HUES48 (cell line): ENCODE measurements at regions not wholly inside any gene's neighbourhood (a gene's known extent, or its start where the extent isn't known, plus 50 kb on each side); places are given as distances from the start of the nearest gene placed in this dataset.
A peak's percentile ranks its signal among the peaks of the same experiment; 100 is the strongest.

Source experiments
- H3K27ac ChIP-seq: one replicate; pipeline ENCODE4 v1.7.0; 2013; ENCODE audit warnings: low read depth, low read length, inconsistent platforms
- H3K27me3 ChIP-seq: 2 replicates; pipeline ENCODE4 v1.6.1; 2013; ENCODE audit warnings: mild to moderate bottlenecking, low read length; ENCODE audit not compliant: control insufficient read depth, insufficient read depth
- H3K36me3 ChIP-seq: 2 replicates; pipeline ENCODE4 v1.6.1; 2013; ENCODE audit warnings: low read length; ENCODE audit not compliant: control insufficient read depth, insufficient read depth
- H3K4me1 ChIP-seq: 2 replicates; pipeline ENCODE4 v1.6.1; 2013; ENCODE audit warnings: mild to moderate bottlenecking, low read length; ENCODE audit not compliant: control insufficient read depth, insufficient read depth
- H3K4me3 ChIP-seq: 2 replicates; pipeline ENCODE4 v1.5.1; 2013; ENCODE audit warnings: mild to moderate bottlenecking, low read depth, low read length
- H3K9ac ChIP-seq: 2 replicates; pipeline ENCODE4 v1.6.1; 2013; ENCODE audit warnings: mild to moderate bottlenecking, low read depth, low read length, moderate library complexity
- H3K9me3 ChIP-seq: 2 replicates; pipeline ENCODE4 v1.6.1; 2013; ENCODE audit warnings: low read length; ENCODE audit not compliant: control insufficient read depth, insufficient read depth

- H3K9ac ChIP-seq: no peak overlapping the region
- no peak overlapping the region for H3K27ac ChIP-seq
- no peaks in the 10 kb centered on the region for H3K27me3 ChIP-seq
- no peaks in the 10 kb centered on the region for H3K36me3 ChIP-seq
- no peak overlapping the region for H3K4me3 ChIP-seq
- no peaks in the 10 kb centered on the region for H3K4me1 ChIP-seq
- H3K9me3 ChIP-seq: no peaks in the 10 kb centered on the region
Measured at GRCh38 chr1:190540366-190540765, 62.7 kb upstream of the BRINP3 start.

GRCh38 chr1:190551638-190552037 lies 74.0 kb upstream of the BRINP3 start:
- no peaks in the 10 kb centered on the region for H3K9me3 ChIP-seq
- H3K9ac ChIP-seq: no peak overlapping the region
- peaks cover 7% of the 10 kb centered on the region for H3K4me1 ChIP-seq
- H3K36me3 ChIP-seq: no peaks in the 10 kb centered on the region
- no peak overlapping the region for H3K4me3 ChIP-seq
- peak overlapping the region; percentile 63 for H3K27ac ChIP-seq
- peaks cover 4% of the 10 kb centered on the region; the same call in 1 of the 2 replicates for H3K27me3 ChIP-seq

GRCh38 chr1:190560161-190560681 lies 82.6 kb upstream of the BRINP3 start:
- no peak overlapping the region for H3K27ac ChIP-seq
- no peak overlapping the region for H3K4me3 ChIP-seq
- H3K27me3 ChIP-seq: no peaks in the 10 kb centered on the region
- no peaks in the 10 kb centered on the region for H3K9me3 ChIP-seq
- H3K9ac ChIP-seq: no peak overlapping the region
- H3K36me3 ChIP-seq: no peaks in the 10 kb centered on the region
- no peaks in the 10 kb centered on the region for H3K4me1 ChIP-seq

GRCh38 chr1:190563230-190563629 lies 85.6 kb upstream of the BRINP3 start:
- Histone ChIP-seq H3K4me3 (no peak overlapping the region), H3K4me1 (no peaks in the 10 kb centered on the region), H3K27ac (no peak overlapping the region), H3K9ac (no peak overlapping the region), H3K36me3 (no peaks in the 10 kb centered on the region), H3K27me3 (no peaks in the 10 kb centered on the region), H3K9me3 (no peaks in the 10 kb centered on the region)

GRCh38 chr1:190564117-190564516 lies 86.5 kb upstream of the BRINP3 start:
- H3K27me3 ChIP-seq: no peaks in the 10 kb centered on the region
- no peaks in the 10 kb centered on the region for H3K9me3 ChIP-seq
- no peak overlapping the region for H3K27ac ChIP-seq
- no peak overlapping the region for H3K9ac ChIP-seq
- H3K36me3 ChIP-seq: no peaks in the 10 kb centered on the region
- no peak overlapping the region for H3K4me3 ChIP-seq
- H3K4me1 ChIP-seq: no peaks in the 10 kb centered on the region

- no peaks in the 10 kb centered on the region for H3K9me3 ChIP-seq
- H3K36me3 ChIP-seq: no peaks in the 10 kb centered on the region
- no peaks in the 10 kb centered on the region for H3K4me1 ChIP-seq
- H3K27me3 ChIP-seq: no peaks in the 10 kb centered on the region
- no peak overlapping the region for H3K4me3 ChIP-seq
- no peak overlapping the region for H3K27ac ChIP-seq
- no peak overlapping the region for H3K9ac ChIP-seq
Measured at GRCh38 chr1:190578017-190578416, 100.4 kb upstream of the BRINP3 start.

- Histone ChIP-seq H3K4me3 (no peak overlapping the region), H3K9me3 (no peaks in the 10 kb centered on the region), H3K27ac (no peak overlapping the region), H3K27me3 (no peaks in the 10 kb centered on the region), H3K9ac (no peak overlapping the region), H3K4me1 (no peaks in the 10 kb centered on the region), H3K36me3 (no peaks in the 10 kb centered on the region)
Measured at GRCh38 chr1:190578526-190578925, 100.9 kb upstream of the BRINP3 start.

GRCh38 chr1:190579552-190580193 lies 102.0 kb upstream of the BRINP3 start:
- Histone ChIP-seq H3K36me3 (no peaks in the 10 kb centered on the region), H3K27ac (no peak overlapping the region), H3K27me3 (no peaks in the 10 kb centered on the region), H3K4me3 (no peak overlapping the region), H3K9me3 (no peaks in the 10 kb centered on the region), H3K4me1 (no peaks in the 10 kb centered on the region), H3K9ac (no peak overlapping the region)

GRCh38 chr1:190583862-190584261 lies 106.2 kb upstream of the BRINP3 start:
- Histone ChIP-seq H3K27ac (no peak overlapping the region), H3K9me3 (no peaks in the 10 kb centered on the region), H3K27me3 (no peaks in the 10 kb centered on the region), H3K4me3 (no peak overlapping the region), H3K9ac (no peak overlapping the region), H3K36me3 (no peaks in the 10 kb centered on the region), H3K4me1 (no peaks in the 10 kb centered on the region)

GRCh38 chr1:190588424-190588823 lies 110.8 kb upstream of the BRINP3 start:
- no peak overlapping the region for H3K4me3 ChIP-seq
- H3K4me1 ChIP-seq: no peaks in the 10 kb centered on the region
- no peaks in the 10 kb centered on the region for H3K9me3 ChIP-seq
- H3K9ac ChIP-seq: no peak overlapping the region
- no peaks in the 10 kb centered on the region for H3K27me3 ChIP-seq
- no peaks in the 10 kb centered on the region for H3K36me3 ChIP-seq
- H3K27ac ChIP-seq: no peak overlapping the region

- H3K4me1 ChIP-seq: no peaks in the 10 kb centered on the region
- no peaks in the 10 kb centered on the region for H3K36me3 ChIP-seq
- H3K9me3 ChIP-seq: no peaks in the 10 kb centered on the region
- H3K27me3 ChIP-seq: peaks cover 16% of the 10 kb centered on the region
- no peak overlapping the region for H3K4me3 ChIP-seq
- no peak overlapping the region for H3K9ac ChIP-seq
- no peak overlapping the region for H3K27ac ChIP-seq
Measured at GRCh38 chr1:190595438-190595837, 117.8 kb upstream of the BRINP3 start.
